Keratinocyte (primary cell): ENCODE measurements at regions not wholly inside any gene's neighbourhood (a gene's known extent, or its start where the extent isn't known, plus 50 kb on each side); places are given as distances from the start of the nearest gene placed in this dataset.

Experiments
- DNase-seq: peaks from one replicate; pipeline ENCODE4 v3.0.0-alpha.2; 2011; ENCODE audit warnings: low read depth, missing footprints, low spot score
- FAIRE-seq: peaks from 2 replicates; lab custom pipeline; 2011; peaks lifted over from hg19 to GRCh38; lab: Jason Lieb, UNC
- H2AFZ ChIP-seq: 2 replicates; pipeline ENCODE4 v1.6.0; 2012; ENCODE audit warnings: low read length, control low read depth, inconsistent platforms; ENCODE audit not compliant: control insufficient read depth
- H3K27ac ChIP-seq: 2 replicates; pipeline ENCODE4 v1.5.1; 2011; ENCODE audit warnings: low read length; ENCODE audit not compliant: control insufficient read depth, insufficient read depth
- H3K27me3 ChIP-seq: 3 replicates; pipeline ENCODE4 v1.6.0; 2011; ENCODE audit warnings: low read length; ENCODE audit not compliant: control insufficient read depth, insufficient read depth; ENCODE audit errors: extremely low read depth
- H3K36me3 ChIP-seq, 2 experiments: 2 replicates in 1 of 2; 3 replicates in 1 of 2; pipeline ENCODE4 v1.5.1; 2011; ENCODE audit warnings: low read length in 2 of 2, mild to moderate bottlenecking in 1 of 2; ENCODE audit not compliant: control insufficient read depth in 2 of 2, insufficient read depth in 2 of 2; ENCODE audit errors: extremely low read depth in 1 of 2
- H3K4me1 ChIP-seq: 3 replicates; pipeline ENCODE4 v1.5.1; 2011; ENCODE audit warnings: low read length; ENCODE audit not compliant: control insufficient read depth, insufficient read depth; ENCODE audit errors: extremely low read depth
- H3K4me2 ChIP-seq: 3 replicates; pipeline ENCODE4 v1.6.0; 2011; ENCODE audit warnings: low read depth, low read length; ENCODE audit not compliant: control insufficient read depth, insufficient read depth; ENCODE audit errors: extremely low read depth
- H3K4me3 ChIP-seq, 3 experiments: fragments of 200-600 bp in 1 of 3; sonication (generic) in 1 of 3; 2 replicates in 2 of 3; 3 replicates in 1 of 3; pipeline ENCODE4 v1.5.1; 2011 to 2016; ENCODE audit warnings: low read length in 3 of 3, mild to moderate bottlenecking in 3 of 3, control low read depth in 2 of 3, inconsistent platforms in 1 of 3, low read depth in 1 of 3, mixed read lengths in 1 of 3, mixed run types in 1 of 3, moderate library complexity in 1 of 3; ENCODE audit not compliant: control insufficient read depth in 2 of 3, insufficient read depth in 2 of 3; ENCODE audit errors: extremely low read depth in 1 of 3
- H3K79me2 ChIP-seq: 2 replicates; pipeline ENCODE4 v1.6.0; 2012; ENCODE audit warnings: low read length; ENCODE audit not compliant: control insufficient read depth, insufficient read depth
- H3K9ac ChIP-seq: 3 replicates; pipeline ENCODE4 v1.6.0; 2011; ENCODE audit warnings: low read length; ENCODE audit not compliant: control insufficient read depth, insufficient read depth; ENCODE audit errors: extremely low read depth
- H3K9me1 ChIP-seq: 3 replicates; pipeline ENCODE4 v1.6.0; 2011; ENCODE audit warnings: low read length; ENCODE audit not compliant: control insufficient read depth, insufficient read depth; ENCODE audit errors: extremely low read depth
- H3K9me3 ChIP-seq: 2 replicates; pipeline ENCODE4 v1.5.1; 2012; ENCODE audit warnings: low read depth, low read length; ENCODE audit not compliant: control insufficient read depth
- H4K20me1 ChIP-seq: 3 replicates; pipeline ENCODE4 v1.6.0; 2011; ENCODE audit warnings: low read length; ENCODE audit not compliant: control insufficient read depth, insufficient read depth; ENCODE audit errors: extremely low read depth
- EZH2 ChIP-seq: IDR thresholded peaks from one replicate; pipeline ENCODE4 v1.6.1; 2012; ENCODE audit warnings: inconsistent platforms, mild to moderate bottlenecking, low read length, moderate library complexity
- dilution Hi-C: fragments of 300-500 bp; cut with MboI; formaldehyde crosslinking; loops from one replicate; pipeline ENCODE4 v1.7.0; 2020; ENCODE audit warnings: low sequenced_read_pairs; ENCODE audit not compliant: extremely low pct_ligation_motif_present
- TF ChIP-seq, protein P1 (sequence below), 3 experiments: IDR thresholded peaks in 1 of 3; conservative IDR thresholded peaks in 1 of 3; optimal IDR thresholded peaks in 1 of 3; 2 replicates in 2 of 3; 3 replicates in 1 of 3; pipeline versions ENCODE3 to v1.5.1; 2011; ENCODE audit warnings: low read length in 3 of 3, mild to moderate bottlenecking in 3 of 3, moderate library complexity in 2 of 3, control low read depth in 1 of 3, inconsistent platforms in 1 of 3; ENCODE audit not compliant: insufficient read depth in 2 of 3; ENCODE audit errors: extremely low read depth in 1 of 3

- Histone ChIP-seq H3K27me3 (no peaks in the 10 kb centered on the region), H3K79me2 (no peaks in the 10 kb centered on the region), H3K9me1 (no peaks in the 10 kb centered on the region), H3K9ac (no peak overlapping the region), H3K36me3 (no peaks in the 10 kb centered on the region), H3K4me1 (no peaks in the 10 kb centered on the region), H2AFZ (no peak overlapping the region), H3K4me2 (no peak overlapping the region), H3K27ac (no peak overlapping the region), H4K20me1 (no peaks in the 10 kb centered on the region), H3K9me3 (no peaks in the 10 kb centered on the region), H3K4me3 (no peak overlapping the region)
- dilution Hi-C loops = no loop called here
- FAIRE-seq (no peak), DNase-seq (no peak)
- TF ChIP-seq, protein P1, sequence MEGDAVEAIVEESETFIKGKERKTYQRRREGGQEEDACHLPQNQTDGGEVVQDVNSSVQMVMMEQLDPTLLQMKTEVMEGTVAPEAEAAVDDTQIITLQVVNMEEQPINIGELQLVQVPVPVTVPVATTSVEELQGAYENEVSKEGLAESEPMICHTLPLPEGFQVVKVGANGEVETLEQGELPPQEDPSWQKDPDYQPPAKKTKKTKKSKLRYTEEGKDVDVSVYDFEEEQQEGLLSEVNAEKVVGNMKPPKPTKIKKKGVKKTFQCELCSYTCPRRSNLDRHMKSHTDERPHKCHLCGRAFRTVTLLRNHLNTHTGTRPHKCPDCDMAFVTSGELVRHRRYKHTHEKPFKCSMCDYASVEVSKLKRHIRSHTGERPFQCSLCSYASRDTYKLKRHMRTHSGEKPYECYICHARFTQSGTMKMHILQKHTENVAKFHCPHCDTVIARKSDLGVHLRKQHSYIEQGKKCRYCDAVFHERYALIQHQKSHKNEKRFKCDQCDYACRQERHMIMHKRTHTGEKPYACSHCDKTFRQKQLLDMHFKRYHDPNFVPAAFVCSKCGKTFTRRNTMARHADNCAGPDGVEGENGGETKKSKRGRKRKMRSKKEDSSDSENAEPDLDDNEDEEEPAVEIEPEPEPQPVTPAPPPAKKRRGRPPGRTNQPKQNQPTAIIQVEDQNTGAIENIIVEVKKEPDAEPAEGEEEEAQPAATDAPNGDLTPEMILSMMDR (optimal IDR thresholded peaks at IDR 0.05 in 1 of 3, IDR thresholded peaks at IDR 0.05 in 1 of 3, conservative IDR thresholded peaks at IDR 0.05 in 1 of 3; ENCODE audit: extremely low read depth in 1 of 3, insufficient read depth in 2 of 3, low read length in 3 of 3) = no peak
- no peak for TF ChIP-seq EZH2
Observed at GRCh38 chr5:155738616-155739015, 588.3 kb upstream of the SGCD start.

GRCh38 chr5:155746367-155747038 lies 580.5 kb upstream of the SGCD start:
- H3K9me1 ChIP-seq = no peaks in the 10 kb centered on the region
- no peaks in the 10 kb centered on the region for H4K20me1 ChIP-seq
- FAIRE-seq = no peak
- no peak overlapping the region for H3K4me3 ChIP-seq
- H3K27ac ChIP-seq = no peak overlapping the region
- H3K36me3 ChIP-seq = no peaks in the 10 kb centered on the region
- H3K27me3 ChIP-seq = no peaks in the 10 kb centered on the region
- H3K79me2 ChIP-seq = no peaks in the 10 kb centered on the region
- no peak overlapping the region for H3K4me2 ChIP-seq
- no peak for DNase-seq
- TF ChIP-seq, protein P1 (optimal IDR thresholded peaks at IDR 0.05 in 1 of 3, IDR thresholded peaks at IDR 0.05 in 1 of 3, conservative IDR thresholded peaks at IDR 0.05 in 1 of 3; ENCODE audit: extremely low read depth in 1 of 3, insufficient read depth in 2 of 3, low read length in 3 of 3) = no peak
- TF ChIP-seq EZH2 = no peak
- no peak overlapping the region for H3K9ac ChIP-seq
- no peaks in the 10 kb centered on the region for H3K9me3 ChIP-seq
- H2AFZ ChIP-seq = no peak overlapping the region
- dilution Hi-C loops = no loop called here
- H3K4me1 ChIP-seq = no peaks in the 10 kb centered on the region
